ENCODE measurements at regions not wholly inside any gene's neighbourhood (a gene's known extent, or its start where the extent isn't known, plus 50 kb on each side); places are given as distances from the start of the nearest gene placed in this dataset.

GRCh38 chr4:54359919-54360650 is 131.0 kb downstream of the PDGFRA start:
- H3K4me1 ChIP-seq (replicated peaks): no peaks in the 10 kb centered on the region
- no peaks in the 10 kb centered on the region for H3K9me3 ChIP-seq (replicated peaks)
- no peak overlapping the region for H3K4me3 ChIP-seq
- H3K36me3 ChIP-seq: no peaks in the 10 kb centered on the region
- no peak for DNase-seq (ENCODE audit: low read depth in 1 of 2, low spot score in 2 of 2)
- 0 out of 2 replicates have a peak, but pooled peaks cover 3% of the 10 kb centered on the region for H3K27me3 ChIP-seq (replicated peaks)
- H3K27ac ChIP-seq: no peak overlapping the region

- H3K27ac ChIP-seq: no peak overlapping the region
- H3K4me3 ChIP-seq: no peak overlapping the region
- H3K9me3 ChIP-seq (replicated peaks): no peaks in the 10 kb centered on the region
- no peaks in the 10 kb centered on the region for H3K4me1 ChIP-seq (replicated peaks)
- H3K36me3 ChIP-seq: no peaks in the 10 kb centered on the region
- 0 out of 2 replicates have a peak, but pooled peaks cover 3% of the 10 kb centered on the region for H3K27me3 ChIP-seq (replicated peaks)
- no peak for DNase-seq (ENCODE audit: low read depth in 1 of 2, low spot score in 2 of 2)
Observed at GRCh38 chr4:54363037-54363436, 133.9 kb downstream of the PDGFRA start.

GRCh38 chr4:54365691-54366090 is 136.6 kb downstream of the PDGFRA start:
- Histone ChIP-seq H3K9me3 (replicated peaks) (no peaks in the 10 kb centered on the region), H3K4me3 (no peak overlapping the region), H3K4me1 (replicated peaks) (no peaks in the 10 kb centered on the region), H3K27me3 (replicated peaks) (0 out of 2 replicates have a peak, but pooled peaks cover under 1% of the 10 kb centered on the region), H3K36me3 (no peaks in the 10 kb centered on the region), H3K27ac (no peak overlapping the region)
- no peak for DNase-seq (ENCODE audit: low read depth in 1 of 2, low spot score in 2 of 2)

GRCh38 chr4:54367059-54367458 is 138.0 kb downstream of the PDGFRA start:
- Histone ChIP-seq H3K4me1 (replicated peaks) (no peaks in the 10 kb centered on the region), H3K27ac (no peak overlapping the region), H3K36me3 (no peaks in the 10 kb centered on the region), H3K4me3 (no peak overlapping the region), H3K9me3 (replicated peaks) (no peaks in the 10 kb centered on the region), H3K27me3 (replicated peaks) (no peaks in the 10 kb centered on the region)
- no peak for DNase-seq (ENCODE audit: low read depth in 1 of 2, low spot score in 2 of 2)

GRCh38 chr4:54368281-54369265 is 139.5 kb downstream of the PDGFRA start:
- H3K4me3 ChIP-seq: no peak overlapping the region
- no peaks in the 10 kb centered on the region for H3K4me1 ChIP-seq (replicated peaks)
- H3K9me3 ChIP-seq (replicated peaks): no peaks in the 10 kb centered on the region
- no peaks in the 10 kb centered on the region for H3K36me3 ChIP-seq
- no peak for DNase-seq (ENCODE audit: low read depth in 1 of 2, low spot score in 2 of 2)
- H3K27ac ChIP-seq: no peak overlapping the region
- no peaks in the 10 kb centered on the region for H3K27me3 ChIP-seq (replicated peaks)

- H3K4me1 ChIP-seq (replicated peaks): no peaks in the 10 kb centered on the region
- no peak for DNase-seq (ENCODE audit: low read depth in 1 of 2, low spot score in 2 of 2)
- H3K4me3 ChIP-seq: no peak overlapping the region
- no peaks in the 10 kb centered on the region for H3K9me3 ChIP-seq (replicated peaks)
- no peaks in the 10 kb centered on the region for H3K27me3 ChIP-seq (replicated peaks)
- no peak overlapping the region for H3K27ac ChIP-seq
- no peaks in the 10 kb centered on the region for H3K36me3 ChIP-seq
Observed at GRCh38 chr4:54371173-54371572, 142.1 kb downstream of the PDGFRA start.

- no peak for DNase-seq (ENCODE audit: low read depth in 1 of 2, low spot score in 2 of 2)
- H3K36me3 ChIP-seq: no peaks in the 10 kb centered on the region
- H3K27me3 ChIP-seq (replicated peaks): no peaks in the 10 kb centered on the region
- no peaks in the 10 kb centered on the region for H3K9me3 ChIP-seq (replicated peaks)
- H3K4me1 ChIP-seq (replicated peaks): no peaks in the 10 kb centered on the region
- H3K4me3 ChIP-seq: no peak overlapping the region
- no peak overlapping the region for H3K27ac ChIP-seq
Observed at GRCh38 chr4:54372951-54373350, 143.9 kb downstream of the PDGFRA start.

GRCh38 chr4:54373718-54374210 is 144.7 kb downstream of the PDGFRA start:
- no peaks in the 10 kb centered on the region for H3K4me1 ChIP-seq (replicated peaks)
- H3K27ac ChIP-seq: no peak overlapping the region
- no peak overlapping the region for H3K4me3 ChIP-seq
- no peak for DNase-seq (ENCODE audit: low read depth in 1 of 2, low spot score in 2 of 2)
- no peaks in the 10 kb centered on the region for H3K9me3 ChIP-seq (replicated peaks)
- no peaks in the 10 kb centered on the region for H3K36me3 ChIP-seq
- H3K27me3 ChIP-seq (replicated peaks): no peaks in the 10 kb centered on the region

- H3K4me3 ChIP-seq: no peak overlapping the region
- H3K27ac ChIP-seq: no peak overlapping the region
- no peaks in the 10 kb centered on the region for H3K36me3 ChIP-seq
- no peaks in the 10 kb centered on the region for H3K4me1 ChIP-seq (replicated peaks)
- H3K9me3 ChIP-seq (replicated peaks): no peaks in the 10 kb centered on the region
- no peak for DNase-seq (ENCODE audit: low read depth in 1 of 2, low spot score in 2 of 2)
- H3K27me3 ChIP-seq (replicated peaks): no peaks in the 10 kb centered on the region
Observed at GRCh38 chr4:54378461-54378860, 149.4 kb downstream of the PDGFRA start.

- Histone ChIP-seq H3K4me1 (replicated peaks) (no peaks in the 10 kb centered on the region), H3K27me3 (replicated peaks) (no peaks in the 10 kb centered on the region), H3K4me3 (no peak overlapping the region), H3K27ac (no peak overlapping the region), H3K9me3 (replicated peaks) (no peaks in the 10 kb centered on the region), H3K36me3 (no peaks in the 10 kb centered on the region)
- no peak for DNase-seq (ENCODE audit: low read depth in 1 of 2, low spot score in 2 of 2)
Observed at GRCh38 chr4:54384152-54384551, 155.1 kb downstream of the PDGFRA start.

- no peaks in the 10 kb centered on the region for H3K9me3 ChIP-seq (replicated peaks)
- no peaks in the 10 kb centered on the region for H3K27me3 ChIP-seq (replicated peaks)
- no peak for DNase-seq (ENCODE audit: low read depth in 1 of 2, low spot score in 2 of 2)
- no peak overlapping the region for H3K27ac ChIP-seq
- H3K4me3 ChIP-seq: no peak overlapping the region
- H3K4me1 ChIP-seq (replicated peaks): no peaks in the 10 kb centered on the region
- no peaks in the 10 kb centered on the region for H3K36me3 ChIP-seq
Observed at GRCh38 chr4:54384563-54384962, 155.5 kb downstream of the PDGFRA start.

- DNase-seq (ENCODE audit: low read depth in 1 of 2, low spot score in 2 of 2): no peak
- Histone ChIP-seq H3K27me3 (replicated peaks) (no peaks in the 10 kb centered on the region), H3K27ac (no peak overlapping the region), H3K9me3 (replicated peaks) (no peaks in the 10 kb centered on the region), H3K4me3 (no peak overlapping the region), H3K4me1 (replicated peaks) (no peaks in the 10 kb centered on the region), H3K36me3 (no peaks in the 10 kb centered on the region)
Observed at GRCh38 chr4:54386042-54386669, 157.1 kb downstream of the PDGFRA start.

- H3K9me3 ChIP-seq (replicated peaks): no peaks in the 10 kb centered on the region
- DNase-seq (ENCODE audit: low read depth in 1 of 2, low spot score in 2 of 2): no peak
- no peak overlapping the region for H3K27ac ChIP-seq
- no peaks in the 10 kb centered on the region for H3K4me1 ChIP-seq (replicated peaks)
- H3K27me3 ChIP-seq (replicated peaks): no peaks in the 10 kb centered on the region
- H3K4me3 ChIP-seq: no peak overlapping the region
- no peaks in the 10 kb centered on the region for H3K36me3 ChIP-seq
Observed at GRCh38 chr4:54386693-54387092, 157.6 kb downstream of the PDGFRA start.

Measured in SJSA1 (cell line).